BE2C (cell line): ENCODE measurements at regions not wholly inside any gene's neighbourhood (a gene's known extent, or its start where the extent isn't known, plus 50 kb on each side); places are given as distances from the start of the nearest gene placed in this dataset.

Experiments used
- DNase-seq: peaks from one replicate; pipeline ENCODE4 v3.0.0-alpha.2; 2020
- H3K27me3 ChIP-seq: fragments of 250-450 bp; sonication (Bioruptor Pico); 2 replicates; pipeline ENCODE4 v1.5.1; 2020; ENCODE audit warnings: mild to moderate bottlenecking
- H3K36me3 ChIP-seq: fragments of 250-450 bp; sonication (Bioruptor Pico); 2 replicates; pipeline ENCODE4 v1.5.1; 2020; ENCODE audit warnings: mild to moderate bottlenecking
- H3K4me1 ChIP-seq: fragments of 250-450 bp; sonication (Bioruptor Pico); 2 replicates; pipeline ENCODE4 v1.5.1; 2020
- H3K4me3 ChIP-seq: 2 replicates; pipeline ENCODE4 v1.5.1; 2011; ENCODE audit warnings: low read depth, low read length
- H3K9me3 ChIP-seq: fragments of 250-450 bp; sonication (Bioruptor Pico); 2 replicates; pipeline ENCODE4 v1.5.1; 2020
- CTCF ChIP-seq: IDR thresholded peaks from 2 replicates; pipeline ENCODE4 v1.5.1; 2012; ENCODE audit warnings: mild to moderate bottlenecking, low read depth, low read length

- DNase-seq, result no peak
- H3K9me3 ChIP-seq, result no peaks in the 10 kb centered on the region
- no peak for TF ChIP-seq CTCF
- peaks cover 36% of the 10 kb centered on the region for H3K4me1 ChIP-seq
- H3K27me3 ChIP-seq, result no peaks in the 10 kb centered on the region
- no peaks in the 10 kb centered on the region for H3K36me3 ChIP-seq
- H3K4me3 ChIP-seq, result no peak overlapping the region
These were observed 326.7 kb downstream of the PIK3R1 start for GRCh38 chr5:68542207-68542606.

GRCh38 chr5:68543212-68543611 is 327.7 kb downstream of the PIK3R1 start:
- Histone ChIP-seq H3K4me3 (no peak overlapping the region), H3K4me1 (peaks cover 44% of the 10 kb centered on the region), H3K36me3 (no peaks in the 10 kb centered on the region), H3K27me3 (no peaks in the 10 kb centered on the region), H3K9me3 (no peaks in the 10 kb centered on the region)
- DNase-seq, result no peak
- no peak for TF ChIP-seq CTCF

GRCh38 chr5:68544091-68544647 is 328.6 kb downstream of the PIK3R1 start:
- no peaks in the 10 kb centered on the region for H3K27me3 ChIP-seq
- no peaks in the 10 kb centered on the region for H3K9me3 ChIP-seq
- no peak for TF ChIP-seq CTCF
- no peaks in the 10 kb centered on the region for H3K36me3 ChIP-seq
- peaks cover 47% of the 10 kb centered on the region for H3K4me1 ChIP-seq
- no peak for DNase-seq
- H3K4me3 ChIP-seq, result no peak overlapping the region

GRCh38 chr5:68544648-68545552 is 329.3 kb downstream of the PIK3R1 start:
- Histone ChIP-seq H3K36me3 (no peaks in the 10 kb centered on the region), H3K4me3 (no peak overlapping the region), H3K4me1 (peaks cover 49% of the 10 kb centered on the region), H3K27me3 (no peaks in the 10 kb centered on the region), H3K9me3 (no peaks in the 10 kb centered on the region)
- no peak for TF ChIP-seq CTCF
- DNase-seq, result no peak

- Histone ChIP-seq H3K36me3 (no peaks in the 10 kb centered on the region), H3K4me3 (no peak overlapping the region), H3K27me3 (no peaks in the 10 kb centered on the region), H3K9me3 (no peaks in the 10 kb centered on the region), H3K4me1 (peaks cover 47% of the 10 kb centered on the region)
- no peak for DNase-seq
- no peak for TF ChIP-seq CTCF
These were observed 330.2 kb downstream of the PIK3R1 start for GRCh38 chr5:68545636-68546295.
